SK-N-SH treated with all-trans-retinoic acid at 6 μM for 48 hours (cell line): ENCODE measurements at regions not wholly inside any gene's neighbourhood (a gene's known extent, or its start where the extent isn't known, plus 50 kb on each side); places are given as distances from the start of the nearest gene placed in this dataset.

Experiments used
- ARNTL ChIP-seq: fragments of 450-650 bp; formaldehyde crosslinking; IDR thresholded peaks from 2 replicates; pipeline ENCODE4 v1.5.0; 2020; ENCODE audit warnings: low read depth, mild to moderate bottlenecking, moderate library complexity, borderline replicate concordance
- BACH2 ChIP-seq: fragments of 250-450 bp; sonication (Bioruptor Pico); IDR thresholded peaks from 2 replicates; pipeline ENCODE4 v1.9.0; 2021; ENCODE audit warnings: mild to moderate bottlenecking, borderline replicate concordance
- CSDC2 ChIP-seq: fragments of 250-450 bp; sonication (Bioruptor Pico); IDR thresholded peaks from 2 replicates; pipeline ENCODE4 v1.5.0; 2020; ENCODE audit warnings: mild to moderate bottlenecking, moderate library complexity
- GLIS3 ChIP-seq: fragments of 250-450 bp; sonication (Bioruptor Pico); IDR thresholded peaks from 2 replicates; pipeline ENCODE4 v1.5.0; 2020; ENCODE audit warnings: mild to moderate bottlenecking, moderate library complexity
- ISL1 ChIP-seq: fragments of 250-450 bp; sonication (Bioruptor Pico); IDR thresholded peaks from 2 replicates; pipeline ENCODE4 v2.1.2; 2022; ENCODE audit warnings: mild to moderate bottlenecking, moderate library complexity
- PATZ1 ChIP-seq: fragments of 250-450 bp; sonication (Bioruptor Pico); IDR thresholded peaks from 2 replicates; pipeline ENCODE4 v1.8.0; 2020; ENCODE audit warnings: mild to moderate bottlenecking, moderate library complexity, borderline replicate concordance
- PPARA ChIP-seq: fragments of 250-450 bp; sonication (Bioruptor Pico); IDR thresholded peaks from 2 replicates; pipeline ENCODE4 v1.5.0; 2020; ENCODE audit warnings: mild to moderate bottlenecking, borderline replicate concordance
- TCF4 ChIP-seq: fragments of 250-450 bp; sonication (Bioruptor Pico); IDR thresholded peaks from 2 replicates; pipeline ENCODE4 v1.8.0; 2021; ENCODE audit warnings: mild to moderate bottlenecking, moderate library complexity, borderline replicate concordance
- TSHZ2 ChIP-seq: fragments of 250-450 bp; sonication (Bioruptor Pico); IDR thresholded peaks from 2 replicates; pipeline ENCODE4 v1.5.0; 2020; ENCODE audit warnings: mild to moderate bottlenecking, moderate library complexity
- ZFP30 ChIP-seq: fragments of 450-650 bp; formaldehyde crosslinking; IDR thresholded peaks from 2 replicates; pipeline ENCODE4 v1.5.0; 2022; ENCODE audit warnings: mild to moderate bottlenecking, moderate library complexity
- ZNF8 ChIP-seq: fragments of 450-650 bp; formaldehyde crosslinking; IDR thresholded peaks from 2 replicates; pipeline ENCODE4 v1.5.0; 2020; ENCODE audit warnings: mild to moderate bottlenecking, moderate library complexity

- no peak for TF ChIP-seq CSDC2 (CRISPR knock-in tag)
- TF ChIP-seq TCF4 (CRISPR knock-in tag), result no peak
- TF ChIP-seq PPARA (CRISPR knock-in tag), result no peak
- TF ChIP-seq GLIS3 (CRISPR knock-in tag), result no peak
- no peak for TF ChIP-seq BACH2 (CRISPR knock-in tag)
- no peak for TF ChIP-seq ZFP30 (CRISPR knock-in tag)
- TF ChIP-seq PATZ1, result no peak
- no peak for TF ChIP-seq ZNF8 (CRISPR knock-in tag)
- no peak for TF ChIP-seq ISL1 (CRISPR knock-in tag)
- no peak for TF ChIP-seq TSHZ2 (CRISPR knock-in tag)
- TF ChIP-seq ARNTL (CRISPR knock-in tag), result no peak
These were observed 1291.6 kb upstream of the AUTS2 start for GRCh38 chr7:68306692-68307107.
